ENCODE measurements at regions not wholly inside any gene's neighbourhood (a gene's known extent, or its start where the extent isn't known, plus 50 kb on each side); places are given as distances from the start of the nearest gene placed in this dataset.

DNA sequence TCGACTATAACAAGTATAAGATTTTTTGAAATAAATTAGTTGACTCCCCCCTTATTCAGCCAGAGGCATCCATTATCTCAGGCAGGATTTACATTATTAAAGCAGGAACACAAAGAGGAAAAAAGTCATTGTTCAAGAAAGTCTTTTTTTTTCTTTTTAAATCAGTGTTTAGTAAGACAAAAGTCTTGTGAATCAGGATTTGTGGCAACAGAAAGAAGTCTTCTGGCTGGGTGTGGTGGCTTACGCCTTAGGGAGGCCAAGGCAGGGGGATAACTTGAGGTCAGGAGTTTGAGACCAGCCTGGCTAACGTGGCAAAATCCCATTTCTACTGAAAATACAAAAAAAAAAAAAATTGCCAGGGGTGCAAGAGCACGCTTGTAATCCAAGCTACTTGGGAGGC lies 505.5 kb downstream of the LMO4 start:
- no peak for DNase-seq

DNA sequence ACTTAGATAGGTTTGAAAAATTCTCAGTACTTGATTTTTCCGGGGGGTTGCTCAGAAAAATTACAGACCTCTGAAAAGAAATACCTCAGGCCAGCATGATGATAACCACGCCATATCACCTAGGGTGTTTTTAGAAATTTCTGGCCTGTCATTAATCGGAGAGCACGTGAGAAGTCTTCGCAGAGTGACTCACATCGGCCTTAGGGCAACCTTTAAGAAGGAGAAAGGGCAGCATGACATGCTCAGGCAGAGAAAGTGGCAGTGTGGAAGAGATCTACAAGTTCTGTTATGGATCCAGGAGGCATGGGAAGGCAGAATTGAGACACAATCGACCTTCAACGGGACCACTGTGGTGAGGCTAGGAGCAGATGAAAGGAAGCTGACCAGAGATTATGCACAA lies 506.3 kb downstream of the LMO4 start:
- no peak for DNase-seq

DNA sequence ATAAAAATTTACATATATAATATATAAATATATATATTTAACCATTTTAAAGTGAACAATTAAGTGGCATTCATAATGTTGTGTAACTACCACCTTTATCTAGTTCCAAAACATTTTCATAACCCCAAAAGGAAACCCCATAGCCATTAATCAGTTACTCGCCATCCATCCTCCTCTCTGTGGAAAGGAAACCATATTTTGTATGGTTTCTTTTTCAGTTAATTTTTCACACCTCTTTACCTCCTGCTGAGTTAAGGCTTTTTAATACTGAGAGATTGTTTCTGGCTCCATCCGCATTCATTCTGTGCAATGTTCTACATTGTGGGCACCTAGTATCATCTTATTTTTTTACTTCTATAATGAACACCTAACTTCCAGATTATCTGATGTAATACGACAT lies 512.1 kb downstream of the LMO4 start:
- DNase-seq: no peak

DNA sequence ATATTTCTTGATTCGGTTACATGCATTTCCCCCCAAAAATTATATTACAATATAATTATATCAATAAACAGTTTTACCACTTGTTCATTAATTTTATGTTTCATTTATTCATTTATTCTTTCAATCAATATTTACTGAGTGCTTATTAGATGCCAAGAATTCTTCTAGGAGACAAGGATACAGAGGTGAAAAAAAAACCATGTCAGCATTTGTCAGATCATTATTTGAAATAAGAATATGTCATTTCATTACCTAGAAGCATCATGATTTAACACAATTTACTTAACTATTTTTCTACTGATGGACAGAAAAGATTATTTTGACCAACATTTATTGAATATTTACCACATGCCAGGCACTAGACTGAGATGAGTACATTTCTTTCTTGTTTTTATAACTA lies 512.7 kb downstream of the LMO4 start:
- no peak for DNase-seq

DNA sequence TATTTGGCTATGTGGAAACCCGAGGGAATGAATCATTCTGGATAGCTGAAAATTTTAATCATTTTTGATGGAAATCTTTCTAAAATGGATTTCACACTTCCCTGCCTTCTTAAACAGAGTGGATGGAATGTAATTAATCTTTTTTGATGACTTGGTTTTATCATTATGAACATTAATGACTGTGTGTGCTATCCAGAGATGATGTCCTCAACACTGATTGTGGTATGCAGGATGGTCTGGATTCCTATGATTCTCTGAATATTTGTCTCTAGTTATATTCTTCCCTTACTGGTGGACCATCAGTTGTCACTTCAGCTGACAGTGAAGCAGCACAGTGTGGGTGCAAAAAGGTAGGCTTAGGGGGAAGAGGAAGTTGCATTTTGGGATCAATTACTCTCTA lies 513.5 kb downstream of the LMO4 start:
- no peak for DNase-seq

DNA sequence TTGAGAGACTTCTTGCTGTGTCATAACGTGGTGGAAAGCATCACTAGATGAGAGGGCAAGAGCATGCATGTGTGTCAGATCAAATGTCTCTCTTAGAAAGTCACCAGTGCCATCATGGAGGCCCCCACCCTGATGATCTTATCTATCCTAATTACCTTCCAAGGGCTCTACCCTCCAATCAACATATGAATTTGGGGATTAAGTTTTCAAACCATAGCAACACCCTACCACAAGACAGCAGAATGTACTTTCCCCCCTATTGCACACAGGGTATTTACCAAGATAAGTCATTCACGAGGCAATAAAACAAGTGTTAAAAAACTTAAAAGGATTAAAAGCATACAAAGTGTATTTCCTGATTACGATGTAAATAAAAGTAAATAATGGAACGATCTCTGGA lies 515.6 kb downstream of the LMO4 start:
- DNase-seq: no peak

DNA sequence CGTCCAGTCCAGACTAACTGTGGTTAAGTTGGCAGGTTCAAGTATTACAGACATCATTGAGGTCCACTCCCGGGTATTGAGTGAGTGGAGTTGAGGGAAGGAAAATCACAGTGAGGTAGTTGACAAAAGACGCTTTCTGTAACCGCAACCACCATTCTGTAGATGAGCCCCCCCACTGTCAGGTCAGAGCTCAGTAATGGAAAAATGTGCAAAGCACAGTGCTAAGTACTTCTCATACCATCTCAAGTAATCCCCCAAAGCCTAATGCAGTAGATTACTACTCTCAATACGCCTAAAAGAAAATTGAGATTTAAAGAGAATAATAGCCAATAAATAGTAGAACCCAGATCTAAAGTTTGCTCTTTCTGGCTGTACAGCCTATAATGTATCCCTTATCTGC lies 522.8 kb downstream of the LMO4 start:
- DNase-seq: no peak

DNA sequence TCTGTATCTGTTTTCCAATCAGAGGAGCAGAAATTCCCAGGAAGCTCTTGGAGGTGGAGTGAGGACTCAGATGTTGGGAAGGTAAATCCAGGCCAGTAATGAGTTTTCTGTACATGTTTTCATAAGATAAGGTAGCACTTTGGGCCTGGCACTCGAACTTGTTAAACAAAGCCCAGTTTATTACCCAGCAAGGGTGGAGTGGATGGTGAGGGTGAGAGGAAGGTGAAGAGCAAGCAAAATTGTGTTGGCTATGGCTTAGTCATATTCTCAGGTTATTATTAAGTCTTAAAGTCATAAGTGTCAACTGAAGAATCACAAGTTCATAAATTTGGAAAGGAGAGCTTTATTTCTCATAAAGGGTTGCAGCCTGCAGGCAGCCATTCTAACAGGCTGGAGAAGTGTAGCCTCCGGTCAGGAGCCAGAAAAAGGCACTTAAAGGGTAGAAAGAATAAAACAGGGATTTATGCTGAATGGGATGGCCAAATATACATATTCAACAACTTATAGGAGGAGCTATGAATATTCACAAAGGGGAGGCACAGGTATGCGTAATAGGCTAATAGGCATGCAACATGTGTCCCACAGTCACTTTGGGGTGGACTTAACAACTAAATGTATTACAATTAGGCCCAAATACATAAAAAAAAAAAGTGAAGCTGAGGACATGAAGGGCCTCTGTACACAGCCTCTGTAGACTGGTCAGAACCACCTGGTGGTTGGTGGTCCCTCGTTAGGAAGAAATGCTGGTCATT lies 523.9 kb downstream of the LMO4 start:
- DNase-seq: no peak

DNA sequence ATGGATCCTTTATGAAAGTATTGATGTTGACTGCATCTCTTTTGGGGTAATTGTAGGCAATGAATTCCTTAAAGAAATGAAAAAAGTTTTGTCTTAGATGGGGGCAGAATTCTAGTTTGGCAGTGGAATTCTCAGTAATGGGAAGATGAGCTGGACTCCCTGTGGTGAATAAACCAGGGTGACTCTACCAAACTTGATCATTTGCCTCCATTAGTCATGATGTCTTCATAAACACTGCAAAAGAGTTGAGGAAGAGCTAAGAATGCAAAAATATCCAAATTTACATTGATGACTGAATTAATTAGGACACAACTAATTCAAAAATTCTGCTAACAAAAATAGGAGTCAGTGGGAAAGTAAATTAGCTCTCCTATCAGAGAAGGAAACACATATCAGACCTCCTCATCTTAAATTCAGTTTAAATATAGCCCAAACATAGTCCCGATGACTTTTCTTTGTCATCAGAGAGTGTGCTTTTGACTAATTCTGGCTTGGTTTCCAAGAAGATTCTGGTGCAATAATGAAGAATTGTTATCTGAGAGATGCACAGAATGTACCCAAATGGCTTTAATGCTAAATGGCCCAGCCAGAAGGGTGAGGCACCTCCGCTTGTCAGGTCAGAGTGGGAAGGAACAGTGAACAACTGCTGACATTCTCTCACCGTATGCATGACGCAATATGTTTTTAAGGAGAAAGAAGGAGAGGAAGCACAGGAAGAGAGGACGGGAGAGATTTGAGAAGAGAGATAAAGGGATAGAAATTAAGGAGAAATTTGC lies 525.1 kb downstream of the LMO4 start:
- DNase-seq: no peak

DNA sequence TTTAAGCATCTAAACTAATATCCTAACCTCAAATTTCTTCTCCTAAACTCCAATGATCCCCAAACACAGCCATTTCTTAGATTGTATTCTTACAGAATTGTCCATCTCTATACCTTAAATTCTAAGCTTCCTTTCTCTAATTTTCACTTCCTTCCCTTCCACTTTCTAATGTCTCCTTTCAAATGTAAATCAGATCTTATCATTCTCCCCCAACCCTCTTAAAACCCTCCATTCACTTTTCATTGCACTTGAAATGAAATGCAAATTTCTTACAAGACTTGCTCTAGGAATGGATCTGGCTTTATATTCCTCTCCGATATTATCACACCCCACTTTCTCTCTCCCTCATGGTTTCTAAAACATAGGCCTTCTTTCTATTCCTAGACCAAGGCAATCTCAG lies 534.6 kb downstream of the LMO4 start:
- no peak for DNase-seq

DNA sequence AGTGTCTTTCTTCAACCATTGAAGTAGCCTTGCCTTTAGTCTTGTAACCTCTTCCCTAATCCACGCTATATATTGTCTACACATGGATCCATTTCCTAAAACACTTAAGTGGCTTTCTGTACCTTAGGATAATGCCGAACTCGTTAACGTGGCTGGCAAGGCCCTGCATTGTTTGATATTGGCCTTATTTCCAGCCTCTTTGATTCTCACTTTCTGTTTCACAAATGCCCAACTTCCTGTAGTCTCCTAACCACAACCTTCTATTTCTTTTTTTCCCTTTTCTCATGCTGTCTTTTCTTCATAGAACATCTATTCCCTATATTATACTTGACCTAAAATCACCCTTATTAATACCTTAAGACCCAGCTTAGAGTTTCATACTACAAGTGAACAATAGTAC lies 536.0 kb downstream of the LMO4 start:
- DNase-seq: no peak

DNA sequence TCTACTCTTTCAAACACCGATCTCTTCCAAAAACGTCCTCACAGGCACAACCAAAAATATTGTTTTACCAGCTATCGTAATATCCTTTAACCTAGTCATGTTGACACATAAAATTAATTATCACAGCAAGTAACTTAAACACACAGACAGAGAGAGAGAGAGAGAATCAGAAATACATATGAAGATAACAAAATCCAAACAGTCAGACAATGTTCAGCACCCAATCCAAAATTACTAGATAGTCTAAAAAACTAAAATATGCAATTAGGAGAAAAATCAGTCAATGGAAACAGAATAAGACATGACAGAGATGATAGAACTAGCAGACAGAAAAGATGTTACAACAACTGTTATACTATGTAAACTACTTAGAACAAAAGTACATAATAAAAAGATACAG lies 537.7 kb downstream of the LMO4 start:
- DNase-seq: no peak

DNA sequence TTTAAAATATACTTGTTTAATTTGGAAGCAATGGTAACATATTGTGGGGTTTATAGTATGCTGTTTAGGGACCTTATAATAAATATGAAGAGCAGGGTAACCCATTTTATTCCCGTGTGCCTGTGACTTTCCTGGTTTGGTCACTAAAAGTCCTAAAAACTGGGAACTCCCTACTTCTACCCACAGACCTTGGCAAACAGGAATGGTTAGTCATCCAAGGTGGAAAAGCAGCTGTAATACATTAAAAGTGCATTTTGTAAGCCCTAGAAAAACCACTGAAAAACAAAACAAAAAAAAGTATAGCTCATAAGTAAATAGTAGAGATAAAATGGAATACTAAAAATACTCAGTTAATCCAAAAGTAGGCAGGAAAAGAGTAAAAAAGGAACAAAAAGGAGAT lies 538.9 kb downstream of the LMO4 start:
- DNase-seq: no peak

DNA sequence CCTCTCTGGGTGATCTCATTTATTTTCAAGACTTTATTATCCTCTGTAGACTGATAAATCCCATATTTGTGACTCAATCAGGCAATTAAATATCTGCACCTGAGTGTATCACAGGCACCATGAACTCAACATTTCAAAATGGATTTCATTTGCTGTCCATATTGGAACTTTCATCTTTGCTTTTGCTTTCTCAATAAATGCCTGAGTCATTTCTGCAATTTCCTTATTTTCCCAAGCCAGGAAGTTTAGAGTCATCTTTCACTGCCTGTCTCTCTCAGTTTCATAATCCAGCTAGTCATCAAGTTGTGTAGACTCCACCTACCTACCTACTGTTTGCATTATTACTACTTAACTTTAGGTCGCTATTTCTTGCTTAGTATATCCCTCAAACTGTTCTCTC lies 540.9 kb downstream of the LMO4 start:
- DNase-seq: peak; percentile 92 to 93

DNA sequence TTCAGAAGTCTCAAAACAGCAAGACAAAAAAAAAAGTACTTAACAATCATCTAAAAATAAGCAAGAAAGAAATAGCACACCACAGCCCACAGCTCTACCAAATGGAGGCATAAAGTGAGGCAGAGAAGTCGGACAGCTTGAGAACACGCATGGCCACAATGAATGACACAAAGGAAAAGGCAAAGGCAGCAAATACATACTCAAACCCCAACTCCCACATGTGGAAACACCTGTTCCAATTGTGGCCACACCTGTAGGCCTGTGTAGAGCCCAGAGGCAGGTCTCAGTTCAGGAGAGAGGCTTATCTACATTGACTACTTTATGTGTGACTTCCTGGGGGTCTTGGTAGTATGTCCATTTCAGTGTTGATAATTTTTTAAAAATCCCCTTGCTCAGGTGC lies 543.5 kb downstream of the LMO4 start:
- DNase-seq: no peak

DNA sequence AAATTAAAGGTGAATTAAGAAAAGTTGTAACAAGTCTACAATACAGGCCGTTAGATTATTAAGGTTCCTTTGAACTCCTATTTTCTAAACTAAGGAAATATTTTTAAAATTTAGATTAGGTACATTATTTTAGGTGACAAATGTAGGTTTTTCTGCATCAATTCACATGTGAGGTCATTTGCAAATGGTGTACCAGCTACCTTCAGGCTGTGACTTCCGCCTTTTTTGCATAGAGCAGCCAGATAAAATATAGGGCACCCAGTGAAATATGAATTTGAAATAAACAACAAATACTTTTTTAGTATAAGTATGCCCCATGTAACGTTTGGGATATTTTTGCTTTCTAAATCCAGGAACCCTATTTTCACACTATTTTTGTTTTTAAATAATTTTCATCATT lies 544.0 kb downstream of the LMO4 start:
- DNase-seq: no peak

DNA sequence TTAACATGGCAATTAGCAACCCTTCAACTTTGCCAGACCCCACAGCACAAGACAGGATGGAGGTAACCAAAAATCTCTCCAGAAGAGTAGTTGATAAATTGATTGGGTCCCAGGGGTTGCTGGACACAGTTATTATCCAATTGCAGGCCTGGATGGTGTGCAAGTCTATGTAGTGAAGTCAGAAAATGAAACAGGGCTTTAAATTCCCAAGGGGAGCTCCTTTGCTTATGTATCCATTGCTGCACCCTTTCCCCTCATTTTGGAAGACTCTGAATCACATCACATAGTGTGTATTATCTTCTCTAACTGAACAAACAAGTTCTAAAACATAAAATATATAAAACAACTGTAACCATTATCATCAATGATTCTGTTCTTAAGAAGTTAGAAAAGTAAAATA lies 550.2 kb downstream of the LMO4 start:
- DNase-seq: no peak

DNA sequence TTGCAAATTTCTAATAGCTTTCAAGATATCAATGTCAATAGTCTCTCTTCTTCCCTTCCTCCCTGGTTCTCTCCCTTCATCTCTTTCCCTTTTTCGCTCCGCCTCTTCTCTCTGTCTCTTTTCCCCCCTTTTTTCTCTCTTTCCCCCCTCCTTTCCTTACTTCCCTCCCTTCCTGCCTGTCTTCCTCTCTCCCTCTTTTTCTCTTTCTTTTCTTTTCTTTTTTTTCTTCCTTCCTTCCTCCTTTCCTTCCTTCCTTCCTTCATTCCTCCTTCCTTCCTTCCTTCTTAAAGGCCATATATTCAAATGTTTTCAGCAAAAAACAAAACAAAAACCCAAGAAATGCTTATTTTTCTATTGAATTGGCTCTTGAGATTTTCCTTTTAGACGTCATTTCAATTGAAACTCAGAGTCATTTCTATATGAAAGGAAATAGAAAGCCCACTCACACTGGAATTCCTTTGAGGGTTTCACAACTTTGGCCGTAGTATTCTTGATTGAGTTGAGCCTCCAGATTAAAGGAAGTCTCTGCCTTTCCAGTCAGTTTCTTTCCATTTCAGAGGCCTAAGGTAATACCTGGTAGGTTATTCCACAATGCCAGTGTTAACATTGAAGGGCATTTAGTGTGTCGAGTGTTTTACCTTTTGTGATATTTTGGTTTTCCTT lies 551.5 kb downstream of the LMO4 start:
- DNase-seq: no peak

DNA sequence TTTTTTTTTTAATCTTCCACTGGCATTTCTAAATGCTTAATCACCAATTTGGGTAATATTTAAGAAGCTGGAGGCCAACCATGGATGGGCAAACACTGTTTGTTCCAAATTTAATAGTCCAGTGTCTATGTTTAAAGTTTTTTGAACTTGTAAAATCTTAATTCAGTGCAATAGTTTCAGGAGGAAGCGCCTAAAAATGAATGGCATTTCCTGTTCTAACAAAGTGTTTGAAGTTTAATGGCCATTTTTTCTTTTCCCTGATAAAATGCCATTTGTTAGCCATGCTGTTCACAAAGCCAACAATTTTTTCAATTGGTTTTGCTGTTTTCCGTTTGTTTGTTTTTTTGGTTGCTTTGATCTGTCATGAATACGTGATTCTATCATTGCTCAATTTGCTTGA lies 552.1 kb downstream of the LMO4 start:
- DNase-seq: no peak

DNA sequence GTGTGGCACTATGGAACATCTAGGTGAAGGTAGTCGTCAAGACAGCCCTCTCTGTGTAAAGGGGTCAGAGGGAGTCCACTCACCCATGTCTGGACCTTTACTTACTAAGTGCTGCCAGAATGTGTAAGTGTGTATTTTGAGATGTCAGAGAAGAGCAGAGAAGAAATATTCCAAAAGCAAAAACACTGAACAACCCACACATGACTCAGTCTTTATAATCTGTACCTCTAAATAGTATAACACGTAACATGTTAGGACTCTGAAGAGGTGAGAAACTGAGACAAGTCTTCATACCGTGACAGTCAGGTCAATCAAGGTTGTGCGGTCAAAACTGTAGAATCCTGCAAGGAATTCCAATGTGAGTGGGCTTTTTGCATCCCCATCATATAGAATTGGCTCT lies 555.2 kb downstream of the LMO4 start:
- DNase-seq: no peak

DNA sequence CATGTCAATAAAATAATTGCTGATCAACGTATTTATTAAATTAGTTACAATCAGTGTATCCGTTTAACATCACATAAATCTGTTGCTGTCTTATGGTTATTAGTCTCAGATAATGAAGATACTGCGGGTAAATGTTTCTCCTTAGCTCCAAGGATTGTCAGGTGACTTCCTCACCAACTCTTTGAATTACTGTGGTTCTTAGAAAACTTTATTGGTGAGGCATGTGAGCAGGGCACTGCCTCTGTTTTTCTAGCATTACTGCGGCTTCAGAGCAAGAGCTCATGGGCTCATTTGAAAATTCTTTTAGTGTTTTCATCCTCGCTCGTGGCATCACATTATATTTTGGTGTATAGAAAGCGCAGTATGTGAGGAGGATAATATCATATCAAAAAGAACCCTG lies 555.9 kb downstream of the LMO4 start:
- no peak for DNase-seq

DNA sequence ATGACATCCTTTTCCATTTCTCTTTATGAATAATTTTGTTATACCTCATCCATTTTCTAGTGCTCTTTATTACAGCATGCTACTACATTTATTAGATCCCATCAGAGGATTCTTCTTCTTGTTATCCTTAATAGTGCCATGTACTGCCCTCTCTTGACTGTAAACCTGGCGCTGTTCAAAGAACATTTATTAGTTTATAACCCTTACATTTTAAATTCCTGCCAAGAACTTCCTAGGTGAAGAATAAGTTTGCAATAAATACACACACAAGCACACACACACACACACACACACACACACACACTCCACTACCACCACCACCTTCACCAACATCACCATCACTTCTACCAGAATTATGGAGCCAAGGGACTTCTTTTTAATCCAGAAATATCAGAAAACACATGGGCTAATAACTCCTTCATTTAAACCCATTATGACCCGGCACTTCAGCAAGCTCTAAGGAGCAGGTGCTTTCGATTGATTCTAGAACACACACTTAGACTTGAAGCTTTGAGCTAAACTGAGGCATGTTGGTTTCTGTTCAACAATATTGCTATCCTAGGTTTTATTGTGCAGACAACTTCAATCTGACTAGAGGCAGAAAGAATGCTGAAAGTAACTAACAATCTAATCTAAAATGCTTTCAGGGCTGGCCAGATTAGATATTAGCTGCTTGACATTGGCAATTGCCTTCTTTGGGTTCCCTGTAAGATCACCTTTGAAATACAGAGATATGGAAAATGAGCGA lies 556.8 kb downstream of the LMO4 start:
- DNase-seq: no peak

DNA sequence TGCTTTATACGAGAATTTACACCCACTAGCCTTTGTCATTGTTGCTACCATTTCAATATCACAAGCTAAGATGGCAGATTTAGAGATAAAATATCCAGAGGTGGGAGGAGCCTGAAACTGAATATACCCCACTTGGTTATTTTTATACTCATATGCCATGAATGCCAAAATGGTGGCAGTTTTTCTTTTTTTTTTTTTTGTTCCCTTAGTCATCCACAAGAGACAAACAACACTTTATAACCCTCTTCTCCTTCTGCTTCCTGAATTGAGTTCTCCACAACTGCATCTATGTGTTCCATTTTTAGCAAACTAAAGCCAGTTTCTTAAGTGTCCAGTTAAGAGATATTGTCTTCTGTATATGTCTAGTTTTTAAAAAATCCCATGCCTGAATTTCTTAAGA lies 558.4 kb downstream of the LMO4 start:
- no peak for DNase-seq

DNA sequence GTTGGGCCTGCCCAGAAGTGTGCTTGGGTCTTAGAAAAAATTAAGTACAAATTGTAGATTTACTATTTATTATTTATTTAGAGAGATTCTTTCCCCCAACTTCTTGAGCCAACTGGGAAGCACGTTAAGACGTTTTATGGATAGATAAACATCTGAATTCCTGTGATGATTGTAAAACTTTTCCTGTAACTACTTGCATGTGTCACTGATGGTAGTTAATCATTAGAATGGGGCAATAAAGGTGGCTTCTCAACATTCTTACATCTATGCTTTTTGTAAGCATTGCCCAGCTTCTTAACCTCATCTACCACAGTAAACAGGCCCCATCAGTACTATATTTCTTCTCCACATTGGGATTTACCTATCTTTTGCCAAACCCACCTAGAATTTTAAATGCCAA lies 559.8 kb downstream of the LMO4 start:
- no peak for DNase-seq

Measured in AML-193 (cell line).